SK-N-MC (cell line): ENCODE measurements at regions not wholly inside any gene's neighbourhood (a gene's known extent, or its start where the extent isn't known, plus 50 kb on each side); places are given as distances from the start of the nearest gene placed in this dataset.

Experiments
- EZH2 ChIP-seq: fragments of 200-600 bp; sonication (generic); IDR thresholded peaks from one replicate; pipeline ENCODE4 v1.6.1; 2017; ENCODE audit warnings: antibody characterized with exemption
- FOXP2 ChIP-seq: optimal IDR thresholded peaks from 2 replicates; pipeline ENCODE3; 2011; ENCODE audit warnings: mild to moderate bottlenecking, moderate library complexity; ENCODE audit not compliant: insufficient read depth; ENCODE audit errors: extremely low read length, control extremely low read depth
- POLR2AphosphoS5 ChIP-seq: IDR thresholded peaks from 2 replicates; pipeline ENCODE4 v1.6.1; 2012; ENCODE audit warnings: mild to moderate bottlenecking, low read depth, low read length, borderline replicate concordance

DNA sequence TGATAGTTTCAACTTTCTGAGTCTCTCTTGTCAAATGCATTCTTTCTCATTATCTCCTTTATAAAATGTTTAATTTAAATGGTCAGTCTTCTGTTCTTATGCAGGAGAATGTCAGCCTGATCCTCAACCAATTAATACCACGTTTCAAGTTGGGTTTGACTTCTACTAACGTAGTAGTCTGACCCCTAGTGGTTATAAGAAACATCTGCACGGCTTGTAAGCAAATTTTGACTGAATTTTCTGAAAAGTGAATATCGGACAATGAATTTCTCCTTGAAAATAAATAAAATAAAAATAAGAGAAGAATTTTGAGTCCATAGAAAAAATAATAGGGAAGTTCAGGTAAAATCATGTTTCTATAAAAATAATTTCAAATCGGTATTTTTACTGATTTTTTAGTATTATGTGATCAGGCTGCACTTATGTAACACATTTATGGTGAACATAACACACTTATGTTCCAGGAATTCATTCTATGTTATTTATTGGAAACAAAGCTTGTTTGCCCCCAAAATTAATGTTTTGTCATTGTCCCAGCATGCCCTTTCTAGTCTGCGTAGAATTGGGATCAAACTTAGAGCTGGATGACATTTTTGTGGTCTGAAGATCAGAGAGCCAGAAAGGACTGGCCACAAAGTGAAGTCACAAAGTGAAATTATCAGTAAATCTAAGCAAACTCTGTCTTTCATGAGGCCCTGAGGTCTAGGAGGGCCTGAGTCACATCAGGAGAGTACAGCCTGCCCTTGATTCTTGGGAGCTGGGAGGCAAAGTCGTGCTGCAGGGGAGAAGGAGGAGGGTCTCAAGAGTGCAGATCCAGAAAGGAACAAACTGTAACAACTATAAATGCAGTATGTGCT, 101.2 kb upstream of the STXBP6 start:
- TF ChIP-seq POLR2AphosphoS5 (no peak), FOXP2 (no peak), EZH2 (no peak)
